ENCODE measurements at regions not wholly inside any gene's neighbourhood (a gene's known extent, or its start where the extent isn't known, plus 50 kb on each side); places are given as distances from the start of the nearest gene placed in this dataset.

- H3K36me3 Mint-ChIP-seq (ENCODE audit: unreplicated experiment): peaks cover 6% of the 10 kb centered on the region
- peaks cover 7% of the 10 kb centered on the region for H3K27me3 Mint-ChIP-seq (ENCODE audit: unreplicated experiment)
- peaks cover 4% of the 10 kb centered on the region for H3K4me1 Mint-ChIP-seq (ENCODE audit: low read depth, unreplicated experiment)
- no peak for TF ChIP-seq CTCF (IDR thresholded peaks at IDR 0.05; ENCODE audit: partially characterized antibody, unreplicated experiment)
- no peak overlapping the region for H3K4me3 Mint-ChIP-seq (ENCODE audit: unreplicated experiment)
- H3K9me3 Mint-ChIP-seq (ENCODE audit: unreplicated experiment): peaks cover 8% of the 10 kb centered on the region
- DNase-seq: no peak
- H3K27ac Mint-ChIP-seq (ENCODE audit: unreplicated experiment): no peak overlapping the region
These were observed 455.9 kb upstream of the HS6ST1 start for GRCh38 chr2:128774320-128775216.

- Mint-ChIP-seq H3K27ac (ENCODE audit: unreplicated experiment) (no peak overlapping the region), H3K4me1 (ENCODE audit: low read depth, unreplicated experiment) (peaks cover 4% of the 10 kb centered on the region), H3K36me3 (ENCODE audit: unreplicated experiment) (no peaks in the 10 kb centered on the region), H3K9me3 (ENCODE audit: unreplicated experiment) (peaks cover 5% of the 10 kb centered on the region), H3K4me3 (ENCODE audit: unreplicated experiment) (no peak overlapping the region), H3K27me3 (ENCODE audit: unreplicated experiment) (peaks cover 7% of the 10 kb centered on the region)
- DNase-seq: no peak
- no peak for TF ChIP-seq CTCF (IDR thresholded peaks at IDR 0.05; ENCODE audit: partially characterized antibody, unreplicated experiment)
These were observed 456.7 kb upstream of the HS6ST1 start for GRCh38 chr2:128775217-128775913.

- no peak for TF ChIP-seq CTCF (IDR thresholded peaks at IDR 0.05; ENCODE audit: partially characterized antibody, unreplicated experiment)
- H3K36me3 Mint-ChIP-seq (ENCODE audit: unreplicated experiment): no peaks in the 10 kb centered on the region
- peaks cover 7% of the 10 kb centered on the region for H3K27me3 Mint-ChIP-seq (ENCODE audit: unreplicated experiment)
- no peak for DNase-seq
- no peak overlapping the region for H3K4me3 Mint-ChIP-seq (ENCODE audit: unreplicated experiment)
- H3K4me1 Mint-ChIP-seq (ENCODE audit: low read depth, unreplicated experiment): peaks cover 4% of the 10 kb centered on the region
- no peak overlapping the region for H3K27ac Mint-ChIP-seq (ENCODE audit: unreplicated experiment)
- H3K9me3 Mint-ChIP-seq (ENCODE audit: unreplicated experiment): peaks cover 5% of the 10 kb centered on the region
These were observed 457.2 kb upstream of the HS6ST1 start for GRCh38 chr2:128775914-128776285.

GRCh38 chr2:128776461-128777195 lies 458.0 kb upstream of the HS6ST1 start:
- no peak for TF ChIP-seq CTCF (IDR thresholded peaks at IDR 0.05; ENCODE audit: partially characterized antibody, unreplicated experiment)
- Mint-ChIP-seq H3K27ac (ENCODE audit: unreplicated experiment) (no peak overlapping the region), H3K36me3 (ENCODE audit: unreplicated experiment) (no peaks in the 10 kb centered on the region), H3K27me3 (ENCODE audit: unreplicated experiment) (peaks cover 5% of the 10 kb centered on the region), H3K4me1 (ENCODE audit: low read depth, unreplicated experiment) (no peaks in the 10 kb centered on the region), H3K9me3 (ENCODE audit: unreplicated experiment) (peaks cover 5% of the 10 kb centered on the region), H3K4me3 (ENCODE audit: unreplicated experiment) (no peak overlapping the region)
- no peak for DNase-seq

Data from glutamatergic neuron (in vitro differentiated cells).